Epithelial cell of esophagus (primary cell): ENCODE measurements at regions not wholly inside any gene's neighbourhood (a gene's known extent, or its start where the extent isn't known, plus 50 kb on each side); places are given as distances from the start of the nearest gene placed in this dataset.
A peak's percentile ranks its signal among the peaks of the same experiment; 100 is the strongest.

ENCODE experiments used
- DNase-seq: peaks from one replicate; pipeline ENCODE4 v3.0.0; 2010; ENCODE audit warnings: low read depth
- H3K4me3 ChIP-seq: 2 replicates; pipeline ENCODE4 v1.5.1; 2011; ENCODE audit warnings: mild to moderate bottlenecking, low read length, control low read depth
- TF ChIP-seq, protein P1 (sequence below): IDR thresholded peaks from 2 replicates; pipeline ENCODE4 v1.5.1; 2011; ENCODE audit warnings: low read depth, mild to moderate bottlenecking, low read length, control low read depth, inconsistent platforms; ENCODE audit not compliant: insufficient read depth; ENCODE audit errors: missing control alignments

DNA sequence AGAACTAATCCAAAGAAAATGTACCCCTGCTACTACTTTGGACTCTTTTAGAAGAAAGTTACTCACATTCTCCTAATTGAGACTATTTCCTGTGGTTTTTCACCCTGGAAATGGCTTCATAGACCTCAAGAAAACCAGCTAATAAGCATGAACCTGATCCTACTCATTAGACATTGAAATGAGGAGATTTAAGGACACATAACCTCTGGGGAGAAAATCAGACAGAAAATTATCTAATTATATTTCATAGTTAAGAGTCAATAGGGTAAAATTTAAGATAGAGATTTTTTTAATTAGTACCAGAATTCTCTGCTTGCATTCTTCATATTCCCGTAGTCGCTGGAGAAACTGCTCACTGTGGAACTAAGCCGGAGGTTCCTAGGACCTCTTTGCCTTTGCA, 114.6 kb upstream of the ACP3 start:
- H3K4me3 ChIP-seq = no peak overlapping the region

DNA sequence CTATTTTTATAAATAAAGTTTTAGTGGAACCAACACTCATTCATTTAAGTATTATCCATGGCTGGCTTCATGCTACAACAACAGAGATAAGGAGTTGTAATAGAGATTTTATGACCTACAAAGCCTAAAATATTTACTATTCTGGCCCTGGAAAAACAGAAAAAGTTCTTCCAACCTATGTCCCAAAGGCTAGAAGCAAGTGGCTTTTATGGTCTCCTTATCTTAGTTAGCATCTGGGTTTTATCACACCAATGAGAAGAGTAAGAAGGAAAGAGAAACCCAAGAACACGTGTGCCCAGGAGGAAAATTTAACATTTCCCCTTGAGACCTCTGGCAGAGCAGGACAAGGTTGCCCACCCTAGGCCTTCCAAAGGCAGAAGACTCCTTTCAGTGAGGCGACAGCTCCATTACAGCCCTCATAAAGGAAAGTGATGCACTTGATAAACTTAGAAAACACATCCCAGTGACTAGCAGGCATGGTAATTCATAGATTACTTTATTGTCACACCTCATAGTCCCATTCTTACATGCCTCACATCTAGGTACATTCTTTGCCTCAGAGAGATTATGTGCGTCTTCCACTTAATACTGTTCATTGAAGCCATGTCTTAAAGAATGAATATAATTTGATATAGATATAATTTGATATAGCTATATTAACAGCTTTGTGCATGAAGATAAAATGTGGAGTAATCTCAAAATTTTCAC, 113.2 kb upstream of the ACP3 start:
- DNase-seq = no peak
- TF ChIP-seq, protein P1, sequence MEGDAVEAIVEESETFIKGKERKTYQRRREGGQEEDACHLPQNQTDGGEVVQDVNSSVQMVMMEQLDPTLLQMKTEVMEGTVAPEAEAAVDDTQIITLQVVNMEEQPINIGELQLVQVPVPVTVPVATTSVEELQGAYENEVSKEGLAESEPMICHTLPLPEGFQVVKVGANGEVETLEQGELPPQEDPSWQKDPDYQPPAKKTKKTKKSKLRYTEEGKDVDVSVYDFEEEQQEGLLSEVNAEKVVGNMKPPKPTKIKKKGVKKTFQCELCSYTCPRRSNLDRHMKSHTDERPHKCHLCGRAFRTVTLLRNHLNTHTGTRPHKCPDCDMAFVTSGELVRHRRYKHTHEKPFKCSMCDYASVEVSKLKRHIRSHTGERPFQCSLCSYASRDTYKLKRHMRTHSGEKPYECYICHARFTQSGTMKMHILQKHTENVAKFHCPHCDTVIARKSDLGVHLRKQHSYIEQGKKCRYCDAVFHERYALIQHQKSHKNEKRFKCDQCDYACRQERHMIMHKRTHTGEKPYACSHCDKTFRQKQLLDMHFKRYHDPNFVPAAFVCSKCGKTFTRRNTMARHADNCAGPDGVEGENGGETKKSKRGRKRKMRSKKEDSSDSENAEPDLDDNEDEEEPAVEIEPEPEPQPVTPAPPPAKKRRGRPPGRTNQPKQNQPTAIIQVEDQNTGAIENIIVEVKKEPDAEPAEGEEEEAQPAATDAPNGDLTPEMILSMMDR = no peak
- no peak overlapping the region for H3K4me3 ChIP-seq

More for the DNA sequence above, 114.6 kb upstream of the ACP3 start:
- no peak for DNase-seq
- TF ChIP-seq, protein P1 = no peak

DNA sequence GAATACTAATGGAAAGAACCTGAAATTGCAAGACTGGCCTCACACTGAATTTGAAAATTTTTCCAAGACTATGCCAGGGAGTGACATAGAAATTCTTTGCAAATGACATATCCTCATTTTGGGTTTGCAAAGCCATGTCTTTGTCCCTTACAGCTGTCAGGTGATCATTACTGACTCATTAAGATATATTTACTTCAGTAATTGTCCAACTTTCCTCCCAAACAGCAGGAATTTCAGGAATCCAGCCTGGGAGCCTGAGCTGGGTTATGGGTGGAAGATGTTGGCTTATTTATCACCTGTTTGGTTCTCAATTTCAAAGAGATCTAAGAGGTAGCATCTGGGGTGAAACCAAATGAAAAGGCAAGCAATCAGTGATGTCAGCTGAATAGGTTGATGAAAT, 111.6 kb upstream of the ACP3 start:
- H3K4me3 ChIP-seq = no peak overlapping the region
- TF ChIP-seq, protein P1 = no peak
- DNase-seq = no peak

DNA sequence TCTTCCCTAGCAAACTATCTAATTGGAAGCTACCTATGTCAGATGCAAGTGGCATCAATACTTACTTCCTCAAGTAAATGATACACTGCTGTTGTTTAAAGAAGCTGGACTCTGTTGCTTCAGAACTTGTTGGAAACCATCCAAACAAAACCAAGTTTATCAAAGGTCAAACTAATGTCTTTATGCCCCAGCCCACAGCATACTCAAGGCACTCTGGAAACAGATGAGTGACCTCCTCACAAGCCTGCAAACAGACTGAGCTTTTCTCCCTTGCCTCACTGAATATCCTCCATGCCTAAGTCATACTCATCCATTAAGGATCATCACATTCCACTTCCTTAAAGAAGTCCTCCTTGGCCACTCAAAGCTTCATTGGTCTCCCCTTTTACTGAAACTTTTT, 107.4 kb upstream of the ACP3 start:
- DNase-seq = no peak
- H3K4me3 ChIP-seq = no peak overlapping the region
- TF ChIP-seq, protein P1 = no peak

DNA sequence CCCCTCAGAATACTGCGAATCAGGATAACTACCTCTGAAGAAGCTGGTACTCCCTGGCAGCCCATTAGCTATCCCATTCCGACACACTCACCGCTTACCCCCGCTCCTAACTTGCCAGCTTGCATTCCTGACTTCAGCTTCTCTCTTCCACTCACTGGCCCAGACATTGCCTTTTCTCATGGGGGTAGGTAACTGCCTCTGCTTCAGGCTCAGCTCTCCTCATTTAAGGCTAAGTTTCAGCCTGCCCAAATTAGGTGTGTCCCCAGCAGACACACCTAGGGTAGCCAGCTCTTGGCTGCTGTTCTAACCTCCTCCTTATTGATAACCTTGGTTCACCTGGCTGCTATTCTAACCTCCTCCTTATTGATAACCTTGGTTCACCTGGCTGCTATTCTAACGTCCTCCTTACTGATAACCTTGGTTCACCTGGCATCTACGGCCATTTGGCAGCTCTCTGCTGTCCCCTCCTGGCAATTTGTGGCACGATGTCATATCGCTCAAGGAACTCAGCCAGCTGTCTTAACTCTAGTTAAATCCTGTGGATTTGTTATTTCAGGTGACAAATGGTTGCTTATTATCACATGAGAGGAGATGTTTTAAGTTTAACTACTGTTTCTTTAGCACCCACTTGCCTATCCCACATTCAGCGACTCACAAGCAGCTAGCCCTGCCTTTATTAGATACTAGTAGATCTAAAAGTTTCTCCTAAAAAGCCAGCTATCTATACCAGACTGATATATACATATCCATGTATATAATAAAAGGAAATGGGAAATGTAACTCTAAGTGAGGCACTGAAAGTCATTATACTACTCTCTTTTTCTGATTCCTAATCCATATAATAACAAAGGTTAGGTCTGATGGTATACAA, 106.5 kb upstream of the ACP3 start:
- H3K4me3 ChIP-seq = no peak overlapping the region
- DNase-seq = peak; percentile 55
- TF ChIP-seq, protein P1 = peak; percentile 81

DNA sequence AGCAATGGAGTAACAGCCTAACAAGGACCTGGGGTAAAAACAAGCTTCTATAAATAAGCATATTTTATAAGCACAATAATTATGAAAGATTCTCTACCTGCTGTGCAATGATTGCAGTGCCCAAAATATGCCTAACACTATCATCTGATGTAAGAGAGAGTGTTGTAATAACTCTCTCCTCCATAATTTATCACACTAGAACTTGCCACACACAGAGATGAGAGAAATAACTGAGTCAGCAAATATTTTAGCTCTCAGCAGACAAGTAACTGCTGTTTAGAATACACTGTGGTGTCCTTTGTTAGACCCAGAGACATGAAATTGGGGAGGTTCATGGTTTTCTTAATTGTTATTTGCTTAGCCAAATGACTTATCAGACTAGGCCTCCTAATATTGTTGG, 105.3 kb upstream of the ACP3 start:
- TF ChIP-seq, protein P1 = no peak
- DNase-seq = peak; percentile 62
- no peak overlapping the region for H3K4me3 ChIP-seq
